ENCODE measurements at regions not wholly inside any gene's neighbourhood (a gene's known extent, or its start where the extent isn't known, plus 50 kb on each side); places are given as distances from the start of the nearest gene placed in this dataset.
A peak's percentile ranks its signal among the peaks of the same experiment; 100 is the strongest.
"Not testable (repeated sequence)": the region's sequence is repeated elsewhere in the genome, so short reads cannot be mapped to it uniquely, and the experiment has no call there.

- not testable (repeated sequence) for DNase-seq (ENCODE audit: low spot score)
These were observed 90.8 kb upstream of the ADCY2 start for GRCh38 chr5:7305000-7305674.

GRCh38 chr5:7306556-7306955, 89.4 kb upstream of the ADCY2 start:
- DNase-seq (ENCODE audit: low spot score): peak; percentile 39

GRCh38 chr5:7307709-7308108, 88.2 kb upstream of the ADCY2 start:
- not testable (repeated sequence) for DNase-seq (ENCODE audit: low spot score)

GRCh38 chr5:7309715-7310114, 86.2 kb upstream of the ADCY2 start:
- DNase-seq (ENCODE audit: low spot score): not testable (repeated sequence)

GRCh38 chr5:7310656-7311055, 85.3 kb upstream of the ADCY2 start:
- not testable (repeated sequence) for DNase-seq (ENCODE audit: low spot score)

- DNase-seq (ENCODE audit: low spot score): no peak
These were observed 80.8 kb upstream of the ADCY2 start for GRCh38 chr5:7315118-7315517.

- no peak for DNase-seq (ENCODE audit: low spot score)
These were observed 78.2 kb upstream of the ADCY2 start for GRCh38 chr5:7317751-7318150.

GRCh38 chr5:7320701-7321301, 75.1 kb upstream of the ADCY2 start:
- DNase-seq (ENCODE audit: low spot score): no peak

- DNase-seq (ENCODE audit: low spot score): peak; percentile 35
These were observed 74.2 kb upstream of the ADCY2 start for GRCh38 chr5:7321724-7322123.

- no peak for DNase-seq (ENCODE audit: low spot score)
These were observed 71.0 kb upstream of the ADCY2 start for GRCh38 chr5:7324919-7325318.

- DNase-seq (ENCODE audit: low spot score): no peak
These were observed 69.7 kb upstream of the ADCY2 start for GRCh38 chr5:7325975-7326913.

- no peak for DNase-seq (ENCODE audit: low spot score)
These were observed 66.8 kb upstream of the ADCY2 start for GRCh38 chr5:7329141-7329540.

GRCh38 chr5:7329712-7330111, 66.2 kb upstream of the ADCY2 start:
- peak; percentile 30 for DNase-seq (ENCODE audit: low spot score)

GRCh38 chr5:7330256-7330655, 65.7 kb upstream of the ADCY2 start:
- DNase-seq (ENCODE audit: low spot score): no peak

GRCh38 chr5:7331131-7331530, 64.8 kb upstream of the ADCY2 start:
- DNase-seq (ENCODE audit: low spot score): no peak
